ENCODE measurements at regions not wholly inside any gene's neighbourhood (a gene's known extent, or its start where the extent isn't known, plus 50 kb on each side); places are given as distances from the start of the nearest gene placed in this dataset.
"Not testable (repeated sequence)": the region's sequence is repeated elsewhere in the genome, so short reads cannot be mapped to it uniquely, and the experiment has no call there.

DNA sequence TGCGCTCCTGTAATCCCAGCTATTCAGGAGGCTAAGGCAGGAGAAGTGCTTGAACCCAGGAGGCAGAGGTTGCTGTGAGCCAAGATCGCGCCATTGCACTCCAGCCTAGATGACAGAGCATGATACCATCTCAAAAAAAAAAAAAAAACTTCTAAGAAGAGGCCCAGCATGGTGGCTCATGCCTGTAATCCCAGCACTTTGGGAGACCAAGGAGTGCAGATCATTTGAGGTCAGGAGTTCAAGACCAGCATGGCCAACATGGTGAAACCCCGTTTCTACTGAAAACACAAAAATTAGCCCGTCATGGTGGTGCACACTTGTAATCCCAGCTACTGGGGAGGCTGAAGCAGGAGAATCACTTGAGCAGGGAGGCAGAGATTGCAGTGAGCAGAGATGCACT lies 51.5 kb upstream of the LANCL2 start:
- not testable (repeated sequence) for H3K9me3 ChIP-seq (ENCODE audit: insufficient read depth, low read depth, low read length); H3K27me3 ChIP-seq (ENCODE audit: insufficient read depth, low read length, poor library complexity, severe bottlenecking); H3K4me1 ChIP-seq (ENCODE audit: insufficient read depth, low read length, poor library complexity, severe bottlenecking); H4K20me1 ChIP-seq (ENCODE audit: insufficient read depth, low read length, poor library complexity, severe bottlenecking); H3K36me3 ChIP-seq (ENCODE audit: insufficient read depth, low read length); H3K4me2 ChIP-seq (ENCODE audit: low read depth, low read length, poor library complexity, severe bottlenecking); H2AFZ ChIP-seq (ENCODE audit: low read length); H3F3A ChIP-seq (ENCODE audit: low read depth); H3K79me2 ChIP-seq (ENCODE audit: insufficient read depth, low read length); H3K9ac ChIP-seq (ENCODE audit: low read depth, low read length, poor library complexity, severe bottlenecking); H3K4me3 ChIP-seq (ENCODE audit: low read length, poor library complexity, severe bottlenecking); H3K9me2 ChIP-seq (replicated peaks; ENCODE audit: low read depth, low read length)

DNA sequence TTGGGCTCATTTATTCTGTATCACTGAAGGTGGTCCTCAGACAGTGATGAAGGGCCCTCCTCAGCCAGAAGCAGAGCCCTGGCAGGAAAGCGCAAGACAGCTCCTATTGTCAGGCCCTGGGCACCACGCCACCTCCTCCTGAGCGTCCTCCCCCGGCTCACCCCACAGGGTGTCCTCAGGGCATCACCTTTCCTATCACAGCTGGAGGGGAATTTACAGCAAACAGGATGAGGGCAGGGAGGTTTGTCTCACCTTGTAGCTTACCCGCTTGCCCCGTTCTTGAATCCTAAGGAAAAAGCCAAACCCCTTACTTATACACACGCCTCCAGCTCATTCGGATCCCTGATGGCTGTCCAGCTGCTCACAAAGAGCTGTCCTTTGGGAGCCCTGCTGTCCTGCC lies 50.2 kb upstream of the LANCL2 start:
- TF ChIP-seq, protein P1, sequence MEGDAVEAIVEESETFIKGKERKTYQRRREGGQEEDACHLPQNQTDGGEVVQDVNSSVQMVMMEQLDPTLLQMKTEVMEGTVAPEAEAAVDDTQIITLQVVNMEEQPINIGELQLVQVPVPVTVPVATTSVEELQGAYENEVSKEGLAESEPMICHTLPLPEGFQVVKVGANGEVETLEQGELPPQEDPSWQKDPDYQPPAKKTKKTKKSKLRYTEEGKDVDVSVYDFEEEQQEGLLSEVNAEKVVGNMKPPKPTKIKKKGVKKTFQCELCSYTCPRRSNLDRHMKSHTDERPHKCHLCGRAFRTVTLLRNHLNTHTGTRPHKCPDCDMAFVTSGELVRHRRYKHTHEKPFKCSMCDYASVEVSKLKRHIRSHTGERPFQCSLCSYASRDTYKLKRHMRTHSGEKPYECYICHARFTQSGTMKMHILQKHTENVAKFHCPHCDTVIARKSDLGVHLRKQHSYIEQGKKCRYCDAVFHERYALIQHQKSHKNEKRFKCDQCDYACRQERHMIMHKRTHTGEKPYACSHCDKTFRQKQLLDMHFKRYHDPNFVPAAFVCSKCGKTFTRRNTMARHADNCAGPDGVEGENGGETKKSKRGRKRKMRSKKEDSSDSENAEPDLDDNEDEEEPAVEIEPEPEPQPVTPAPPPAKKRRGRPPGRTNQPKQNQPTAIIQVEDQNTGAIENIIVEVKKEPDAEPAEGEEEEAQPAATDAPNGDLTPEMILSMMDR (conservative IDR thresholded peaks at IDR 0.05; ENCODE audit: low read length), result no peak
- no peak for TF ChIP-seq EZH2phosphoT487 (IDR thresholded peaks at IDR 0.05; ENCODE audit: borderline replicate concordance)
- Histone ChIP-seq H3K4me3 (ENCODE audit: low read length, poor library complexity, severe bottlenecking) (no peak overlapping the region), H4K20me1 (ENCODE audit: insufficient read depth, low read length, poor library complexity, severe bottlenecking) (no peaks in the 10 kb centered on the region), H3K4me1 (ENCODE audit: insufficient read depth, low read length, poor library complexity, severe bottlenecking) (no peaks in the 10 kb centered on the region), H2AFZ (ENCODE audit: low read length) (no peak overlapping the region), H3K27me3 (ENCODE audit: insufficient read depth, low read length, poor library complexity, severe bottlenecking) (no peaks in the 10 kb centered on the region), H3K4me2 (ENCODE audit: low read depth, low read length, poor library complexity, severe bottlenecking) (no peak overlapping the region), H3F3A (ENCODE audit: low read depth) (no peaks in the 10 kb centered on the region), H3K79me2 (ENCODE audit: insufficient read depth, low read length) (no peaks in the 10 kb centered on the region), H3K9me3 (ENCODE audit: insufficient read depth, low read depth, low read length) (0 out of 2 replicates have a peak, but pooled peaks cover 3% of the 10 kb centered on the region), H3K36me3 (ENCODE audit: insufficient read depth, low read length) (no peaks in the 10 kb centered on the region), H3K9ac (ENCODE audit: low read depth, low read length, poor library complexity, severe bottlenecking) (no peak overlapping the region), H3K9me2 (replicated peaks; ENCODE audit: low read depth, low read length) (no peaks in the 10 kb centered on the region)
